GM18868 (cell line): ENCODE measurements at regions not wholly inside any gene's neighbourhood (a gene's known extent, or its start where the extent isn't known, plus 50 kb on each side); places are given as distances from the start of the nearest gene placed in this dataset.
"Not testable (repeated sequence)": the region's sequence is repeated elsewhere in the genome, so short reads cannot be mapped to it uniquely, and the experiment has no call there.

Experiments
- ATAC-seq: cut with Tn5 transposase; IDR thresholded peaks from one replicate; pipeline ENCODE4 v1.9.1; 2021; ENCODE audit warnings: mild to moderate bottlenecking, moderate library complexity; ENCODE audit not compliant: unreplicated experiment

- no peak for ATAC-seq
Measured at GRCh38 chr10:37476285-37476684, 350.9 kb downstream of the ANKRD30A start.

DNA sequence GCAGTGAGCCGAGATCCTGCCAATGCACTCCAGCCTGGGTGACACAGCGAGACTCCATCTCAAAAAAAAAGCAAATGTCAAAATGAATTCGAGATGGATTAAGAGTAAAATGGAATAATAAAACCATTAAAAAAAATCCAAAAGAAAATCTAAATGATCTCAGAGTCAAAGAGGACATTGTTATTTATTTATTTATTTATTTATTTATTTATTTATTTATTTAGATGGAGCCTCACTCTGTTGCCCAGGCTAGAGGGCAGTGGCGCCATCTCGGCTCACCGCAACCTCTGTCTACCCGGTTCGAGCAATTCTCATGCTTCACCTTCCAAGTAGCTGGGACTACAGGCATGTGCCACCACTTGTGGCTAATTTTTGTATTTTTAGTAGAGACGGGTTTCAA, 349.2 kb downstream of the ANKRD30A start:
- ATAC-seq = no peak

GRCh38 chr10:37473906-37474305, 348.5 kb downstream of the ANKRD30A start:
- no peak for ATAC-seq

DNA sequence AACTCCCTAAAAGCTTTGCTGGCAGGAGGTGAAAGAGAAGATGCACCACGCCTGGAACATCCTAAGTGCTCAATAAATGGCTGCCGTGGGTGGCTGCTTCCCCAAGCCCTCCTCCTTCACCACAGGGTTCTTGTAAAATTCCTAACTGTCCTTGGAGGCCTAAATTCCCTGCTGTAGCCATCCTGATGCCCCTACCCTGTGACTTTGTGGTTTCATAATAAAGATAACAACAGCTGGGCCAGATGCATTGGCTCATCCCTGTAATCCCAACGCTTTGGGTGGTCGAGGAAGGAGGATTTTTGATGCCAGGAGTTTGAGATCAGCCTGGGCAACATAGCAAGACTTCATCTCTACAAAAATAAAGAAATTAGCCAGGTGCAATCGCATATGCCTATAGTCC, 341.8 kb downstream of the ANKRD30A start:
- no peak for ATAC-seq

GRCh38 chr10:37456456-37456855, 331.1 kb downstream of the ANKRD30A start:
- no peak for ATAC-seq

DNA sequence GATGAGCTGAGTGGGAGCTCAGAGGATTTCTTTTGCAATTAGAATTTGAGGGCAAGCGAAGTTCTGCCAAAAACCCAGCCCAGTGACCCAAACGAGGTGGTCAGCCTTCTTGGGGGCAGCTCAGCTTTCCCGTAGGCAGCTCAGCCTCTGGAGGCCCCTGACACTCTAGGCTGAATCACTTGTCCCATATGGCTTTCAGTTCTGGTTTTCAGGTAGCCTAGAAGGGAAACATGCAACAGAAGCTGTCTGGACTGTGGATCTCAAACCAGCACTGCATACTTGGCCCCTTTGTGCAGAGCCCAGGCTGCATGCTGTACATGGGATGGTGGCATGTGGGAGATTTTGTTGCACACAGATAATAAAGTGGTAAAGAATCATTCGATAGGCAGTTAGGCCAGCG, 322.8 kb downstream of the ANKRD30A start:
- no peak for ATAC-seq

DNA sequence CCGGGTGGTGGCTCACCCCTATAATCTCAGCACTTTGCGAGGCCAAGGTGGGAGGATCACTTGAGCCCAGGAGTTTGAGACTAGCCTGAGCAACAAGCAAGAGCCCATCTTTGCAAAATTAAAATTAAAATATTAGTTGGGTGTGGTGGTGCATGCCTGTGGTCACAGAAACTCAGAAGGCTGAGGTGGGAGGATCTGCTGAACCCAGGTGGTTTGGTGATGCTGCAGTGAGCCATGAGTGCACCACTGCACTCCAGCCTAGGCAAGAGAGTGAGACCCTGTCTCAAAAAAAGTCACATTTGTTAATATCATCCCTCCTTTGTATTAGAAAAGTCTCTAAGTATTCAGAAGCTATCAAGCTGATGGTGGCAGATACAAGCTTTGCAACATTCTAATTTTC, 317.5 kb downstream of the ANKRD30A start:
- no peak for ATAC-seq

- not testable (repeated sequence) for ATAC-seq
Measured at GRCh38 chr10:37441224-37441623, 315.8 kb downstream of the ANKRD30A start.

- ATAC-seq = no peak
Measured at GRCh38 chr10:37439826-37440225, 314.4 kb downstream of the ANKRD30A start.

DNA sequence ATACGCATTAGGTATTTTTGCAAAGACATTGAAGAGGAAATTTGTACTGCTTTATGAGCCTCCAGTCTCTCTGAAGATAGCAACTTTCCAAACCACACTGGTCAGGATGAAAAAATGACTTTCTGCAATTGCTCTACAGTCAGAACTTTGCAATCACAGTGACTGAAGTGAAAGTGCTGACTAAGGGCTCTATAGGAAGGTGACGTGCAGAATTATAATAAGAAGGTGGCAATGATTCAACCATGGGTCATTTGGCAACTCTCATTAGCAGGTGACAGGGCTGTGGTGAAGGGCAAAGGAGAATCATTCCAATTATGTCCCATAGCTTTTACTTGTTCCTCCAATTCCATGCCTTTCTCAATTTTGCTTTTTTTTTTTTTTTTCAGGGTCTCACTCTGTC, 311.0 kb downstream of the ANKRD30A start:
- ATAC-seq = no peak

DNA sequence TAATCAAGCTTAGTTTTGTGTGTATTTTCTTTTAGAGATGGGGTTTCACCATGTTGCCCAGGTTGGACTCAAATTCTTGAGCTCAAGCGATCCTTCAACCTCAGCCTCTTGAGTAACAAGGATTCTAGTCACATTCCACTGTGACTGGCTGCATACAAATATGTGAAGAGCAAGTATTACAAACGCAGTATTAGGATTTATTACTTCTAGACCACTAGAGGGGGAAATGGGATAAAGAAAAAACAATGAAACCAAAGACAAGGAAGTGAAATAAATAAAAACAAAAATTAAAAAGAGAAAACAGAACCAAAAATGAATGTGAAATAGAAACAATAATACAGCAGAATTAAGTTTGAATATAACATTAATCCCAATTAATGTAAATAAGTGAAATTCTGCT, 308.7 kb downstream of the ANKRD30A start:
- no peak for ATAC-seq
